ENCODE measurements at regions not wholly inside any gene's neighbourhood (a gene's known extent, or its start where the extent isn't known, plus 50 kb on each side); places are given as distances from the start of the nearest gene placed in this dataset.

- no peak for TF ChIP-seq CTCF (IDR thresholded peaks at IDR 0.05)
- no peak for TF ChIP-seq POLR2A (IDR thresholded peaks at IDR 0.05)
Observed at GRCh38 chr5:8295141-8295540, 426.2 kb downstream of the MTRR start.

All from lower leg skin (tissue), 3 donors.